HepG2 (cell line): ENCODE measurements at regions not wholly inside any gene's neighbourhood (a gene's known extent, or its start where the extent isn't known, plus 50 kb on each side); places are given as distances from the start of the nearest gene placed in this dataset.

Source experiments
- ELF4 ChIP-seq: sonication (generic); formaldehyde crosslinking; IDR thresholded peaks from 2 replicates; pipeline ENCODE4 v1.5.0; 2020; ENCODE audit warnings: missing genetic modification reagents, mild to moderate bottlenecking, moderate library complexity, borderline replicate concordance
- JARID2 ChIP-seq: sonication (generic); formaldehyde crosslinking; IDR thresholded peaks from 2 replicates; pipeline ENCODE4 v1.8.1; 2023; ENCODE audit warnings: missing genetic modification reagents, inconsistent platforms; ENCODE audit not compliant: insufficient replicate concordance
- PAX8 ChIP-seq: sonication (generic); formaldehyde crosslinking; IDR thresholded peaks from 2 replicates; pipeline ENCODE4 v1.8.0; 2022; ENCODE audit warnings: mild to moderate bottlenecking, missing genetic modification reagents, borderline replicate concordance
- POLR2AphosphoS5 ChIP-seq: IDR thresholded peaks from 2 replicates; pipeline ENCODE4 v1.6.1; 2012; ENCODE audit warnings: low read depth, low read length
- TAF1 ChIP-seq: sonication (generic); formaldehyde crosslinking; IDR thresholded peaks from 2 replicates; pipeline ENCODE4 v1.4.0; 2020; ENCODE audit warnings: missing genetic modification reagents
- TCF7 ChIP-seq: sonication (generic); IDR thresholded peaks from 2 replicates; pipeline ENCODE4 v1.6.1; 2016; ENCODE audit warnings: antibody characterized with exemption, low read depth
- TCF7L2 ChIP-seq: IDR thresholded peaks from 2 replicates; pipeline ENCODE4 v1.6.1; 2011; ENCODE audit warnings: mild to moderate bottlenecking, low read depth, low read length, moderate library complexity
- TGIF2 ChIP-seq: IDR thresholded peaks from 2 replicates; pipeline ENCODE4 v1.6.1; 2016; ENCODE audit warnings: control low read depth, missing compliant biosample characterization
- ZNF713 ChIP-seq: sonication (generic); formaldehyde crosslinking; IDR thresholded peaks from 2 replicates; pipeline ENCODE4 v1.4.0; 2020; ENCODE audit warnings: mild to moderate bottlenecking, missing genetic modification reagents
- TF ChIP-seq, protein P1 (sequence below), 2 experiments: IDR thresholded peaks; 2 replicates each; pipeline ENCODE4 v1.6.1; 2011 to 2012; ENCODE audit warnings: low read length in 2 of 2, borderline replicate concordance in 1 of 2, low read depth in 1 of 2, mild to moderate bottlenecking in 1 of 2, moderate library complexity in 1 of 2
- TF ChIP-seq, protein P2 (sequence below), 2 experiments: sonication (generic) in 1 of 2; formaldehyde crosslinking in 1 of 2; IDR thresholded peaks; 2 replicates each; pipeline versions ENCODE4 v1.5.1 to v1.6.1; 2011 to 2020; ENCODE audit warnings: borderline replicate concordance in 1 of 2, low read depth in 1 of 2, low read length in 1 of 2, mild to moderate bottlenecking in 1 of 2, missing genetic modification reagents in 1 of 2, moderate library complexity in 1 of 2
- TF ChIP-seq, protein P3 (sequence below): sonication (generic); formaldehyde crosslinking; IDR thresholded peaks from 2 replicates; pipeline ENCODE4 v1.5.0; 2020; ENCODE audit warnings: mild to moderate bottlenecking, missing genetic modification reagents, moderate library complexity

DNA sequence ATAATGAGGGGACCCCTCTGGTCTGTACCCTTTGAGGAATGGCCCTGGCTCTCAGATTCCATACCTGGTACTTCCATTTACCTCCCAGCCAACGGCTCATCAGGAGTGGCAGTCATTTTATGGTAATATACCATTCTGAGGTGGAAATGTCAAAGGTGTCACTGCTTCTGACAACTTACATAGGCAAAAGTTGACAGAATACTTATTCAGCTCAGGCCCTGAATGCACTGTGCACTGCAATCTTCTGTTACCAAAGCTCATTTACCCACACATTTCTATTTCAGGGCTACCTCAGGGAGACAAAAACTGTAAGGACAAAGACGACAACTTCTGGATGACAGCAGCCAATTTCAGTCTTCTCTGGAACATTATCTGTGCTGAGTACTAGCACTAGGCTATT lies 212.2 kb upstream of the TMEM260 start:
- TF ChIP-seq TCF7: no peak
- no peak for TF ChIP-seq JARID2 (CRISPR knock-in tag)
- TF ChIP-seq PAX8: no peak
- TF ChIP-seq, protein P1, sequence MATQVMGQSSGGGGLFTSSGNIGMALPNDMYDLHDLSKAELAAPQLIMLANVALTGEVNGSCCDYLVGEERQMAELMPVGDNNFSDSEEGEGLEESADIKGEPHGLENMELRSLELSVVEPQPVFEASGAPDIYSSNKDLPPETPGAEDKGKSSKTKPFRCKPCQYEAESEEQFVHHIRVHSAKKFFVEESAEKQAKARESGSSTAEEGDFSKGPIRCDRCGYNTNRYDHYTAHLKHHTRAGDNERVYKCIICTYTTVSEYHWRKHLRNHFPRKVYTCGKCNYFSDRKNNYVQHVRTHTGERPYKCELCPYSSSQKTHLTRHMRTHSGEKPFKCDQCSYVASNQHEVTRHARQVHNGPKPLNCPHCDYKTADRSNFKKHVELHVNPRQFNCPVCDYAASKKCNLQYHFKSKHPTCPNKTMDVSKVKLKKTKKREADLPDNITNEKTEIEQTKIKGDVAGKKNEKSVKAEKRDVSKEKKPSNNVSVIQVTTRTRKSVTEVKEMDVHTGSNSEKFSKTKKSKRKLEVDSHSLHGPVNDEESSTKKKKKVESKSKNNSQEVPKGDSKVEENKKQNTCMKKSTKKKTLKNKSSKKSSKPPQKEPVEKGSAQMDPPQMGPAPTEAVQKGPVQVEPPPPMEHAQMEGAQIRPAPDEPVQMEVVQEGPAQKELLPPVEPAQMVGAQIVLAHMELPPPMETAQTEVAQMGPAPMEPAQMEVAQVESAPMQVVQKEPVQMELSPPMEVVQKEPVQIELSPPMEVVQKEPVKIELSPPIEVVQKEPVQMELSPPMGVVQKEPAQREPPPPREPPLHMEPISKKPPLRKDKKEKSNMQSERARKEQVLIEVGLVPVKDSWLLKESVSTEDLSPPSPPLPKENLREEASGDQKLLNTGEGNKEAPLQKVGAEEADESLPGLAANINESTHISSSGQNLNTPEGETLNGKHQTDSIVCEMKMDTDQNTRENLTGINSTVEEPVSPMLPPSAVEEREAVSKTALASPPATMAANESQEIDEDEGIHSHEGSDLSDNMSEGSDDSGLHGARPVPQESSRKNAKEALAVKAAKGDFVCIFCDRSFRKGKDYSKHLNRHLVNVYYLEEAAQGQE (IDR thresholded peaks at IDR 0.05; ENCODE audit: borderline replicate concordance in 1 of 2, low read depth in 1 of 2, low read length in 2 of 2): no peak
- no peak for TF ChIP-seq TCF7L2
- TF ChIP-seq POLR2AphosphoS5: no peak
- TF ChIP-seq TAF1 (CRISPR knock-in tag): no peak
- TF ChIP-seq ELF4 (CRISPR knock-in tag): no peak
- no peak for TF ChIP-seq TGIF2
- TF ChIP-seq, protein P2, sequence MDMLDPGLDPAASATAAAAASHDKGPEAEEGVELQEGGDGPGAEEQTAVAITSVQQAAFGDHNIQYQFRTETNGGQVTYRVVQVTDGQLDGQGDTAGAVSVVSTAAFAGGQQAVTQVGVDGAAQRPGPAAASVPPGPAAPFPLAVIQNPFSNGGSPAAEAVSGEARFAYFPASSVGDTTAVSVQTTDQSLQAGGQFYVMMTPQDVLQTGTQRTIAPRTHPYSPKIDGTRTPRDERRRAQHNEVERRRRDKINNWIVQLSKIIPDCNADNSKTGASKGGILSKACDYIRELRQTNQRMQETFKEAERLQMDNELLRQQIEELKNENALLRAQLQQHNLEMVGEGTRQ (IDR thresholded peaks at IDR 0.05; ENCODE audit: low read depth, low read length): no peak
- TF ChIP-seq, protein P2 (CRISPR knock-in tag; IDR thresholded peaks at IDR 0.05; ENCODE audit: borderline replicate concordance): no peak
- TF ChIP-seq ZNF713 (CRISPR knock-in tag): no peak
- TF ChIP-seq, protein P3, sequence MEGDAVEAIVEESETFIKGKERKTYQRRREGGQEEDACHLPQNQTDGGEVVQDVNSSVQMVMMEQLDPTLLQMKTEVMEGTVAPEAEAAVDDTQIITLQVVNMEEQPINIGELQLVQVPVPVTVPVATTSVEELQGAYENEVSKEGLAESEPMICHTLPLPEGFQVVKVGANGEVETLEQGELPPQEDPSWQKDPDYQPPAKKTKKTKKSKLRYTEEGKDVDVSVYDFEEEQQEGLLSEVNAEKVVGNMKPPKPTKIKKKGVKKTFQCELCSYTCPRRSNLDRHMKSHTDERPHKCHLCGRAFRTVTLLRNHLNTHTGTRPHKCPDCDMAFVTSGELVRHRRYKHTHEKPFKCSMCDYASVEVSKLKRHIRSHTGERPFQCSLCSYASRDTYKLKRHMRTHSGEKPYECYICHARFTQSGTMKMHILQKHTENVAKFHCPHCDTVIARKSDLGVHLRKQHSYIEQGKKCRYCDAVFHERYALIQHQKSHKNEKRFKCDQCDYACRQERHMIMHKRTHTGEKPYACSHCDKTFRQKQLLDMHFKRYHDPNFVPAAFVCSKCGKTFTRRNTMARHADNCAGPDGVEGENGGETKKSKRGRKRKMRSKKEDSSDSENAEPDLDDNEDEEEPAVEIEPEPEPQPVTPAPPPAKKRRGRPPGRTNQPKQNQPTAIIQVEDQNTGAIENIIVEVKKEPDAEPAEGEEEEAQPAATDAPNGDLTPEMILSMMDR (CRISPR knock-in tag): no peak
